HEK293 (cell line): ENCODE measurements at regions not wholly inside any gene's neighbourhood (a gene's known extent, or its start where the extent isn't known, plus 50 kb on each side); places are given as distances from the start of the nearest gene placed in this dataset.

Experiments
- ATF2 ChIP-seq: fragments of 450-650 bp; formaldehyde crosslinking; IDR thresholded peaks from 2 replicates; pipeline ENCODE4 v1.5.1; 2016; ENCODE audit warnings: missing biosample characterization, missing genetic modification characterization, low read depth
- BCL11A ChIP-seq: fragments of 450-650 bp; formaldehyde crosslinking; IDR thresholded peaks from 2 replicates; pipeline ENCODE4 v1.5.1; 2016; ENCODE audit warnings: low read depth, missing biosample characterization, missing genetic modification characterization
- CTCF ChIP-seq: fragments of 450-650 bp; formaldehyde crosslinking; IDR thresholded peaks from 2 replicates; pipeline ENCODE4 v1.5.1; 2016; ENCODE audit warnings: missing biosample characterization, missing genetic modification characterization
- TCF7L2 ChIP-seq: IDR thresholded peaks from 2 replicates; pipeline ENCODE4 v1.6.1; 2011; ENCODE audit warnings: low read depth, mild to moderate bottlenecking, inconsistent platforms, low read length, moderate library complexity, borderline replicate concordance
- ZBTB10 ChIP-seq: fragments of 450-650 bp; formaldehyde crosslinking; IDR thresholded peaks from 2 replicates; pipeline ENCODE4 v1.5.1; 2016; ENCODE audit warnings: missing biosample characterization, missing genetic modification characterization
- ZBTB11 ChIP-seq: fragments of 450-650 bp; formaldehyde crosslinking; conservative IDR thresholded peaks from 2 replicates; pipeline ENCODE4 v1.5.1; 2016; ENCODE audit warnings: low read depth, missing biosample characterization, missing genetic modification characterization
- ZNF16 ChIP-seq: fragments of 450-650 bp; formaldehyde crosslinking; IDR thresholded peaks from 2 replicates; pipeline ENCODE4 v1.5.1; 2016; ENCODE audit warnings: low read depth, missing biosample characterization, missing genetic modification characterization
- ZNF324 ChIP-seq: fragments of 450-650 bp; formaldehyde crosslinking; IDR thresholded peaks from 2 replicates; pipeline ENCODE4 v1.5.1; 2016; ENCODE audit warnings: missing biosample characterization, missing genetic modification characterization
- ZNF404 ChIP-seq: fragments of 450-650 bp; formaldehyde crosslinking; IDR thresholded peaks from 2 replicates; pipeline ENCODE4 v1.5.1; 2017; ENCODE audit warnings: missing biosample characterization, missing genetic modification characterization
- ZNF510 ChIP-seq: fragments of 450-650 bp; formaldehyde crosslinking; IDR thresholded peaks from 2 replicates; pipeline ENCODE4 v1.5.1; 2018; ENCODE audit warnings: mild to moderate bottlenecking, missing genetic modification characterization, missing biosample characterization; ENCODE audit not compliant: insufficient replicate concordance
- ZNF707 ChIP-seq: fragments of 450-650 bp; formaldehyde crosslinking; IDR thresholded peaks from 2 replicates; pipeline ENCODE4 v1.5.1; 2016; ENCODE audit warnings: missing biosample characterization, missing genetic modification characterization

- TF ChIP-seq ATF2 (tag by site-specific recombination): no peak
- TF ChIP-seq CTCF (tag by site-specific recombination): no peak
- TF ChIP-seq ZNF510 (tag by site-specific recombination): no peak
- TF ChIP-seq ZBTB11 (tag by site-specific recombination): no peak
- no peak for TF ChIP-seq ZNF324 (tag by site-specific recombination)
- TF ChIP-seq ZNF16 (tag by site-specific recombination): no peak
- TF ChIP-seq ZNF404: no peak
- no peak for TF ChIP-seq ZNF707 (tag by site-specific recombination)
- TF ChIP-seq BCL11A (tag by site-specific recombination): no peak
- TF ChIP-seq TCF7L2: no peak
- no peak for TF ChIP-seq ZBTB10 (tag by site-specific recombination)
Observed at GRCh38 chr3:177906578-177907229, 629.5 kb upstream of the KCNMB2 start.
